Cardiac muscle cell (in vitro differentiated cells and primary cell): ENCODE measurements at regions not wholly inside any gene's neighbourhood (a gene's known extent, or its start where the extent isn't known, plus 50 kb on each side); places are given as distances from the start of the nearest gene placed in this dataset.

Experiments used
- DNase-seq, 2 donors: peaks; one replicate each; pipeline versions ENCODE4 v3.0.0 to v3.0.0-alpha.2; 2010 to 2017; ENCODE audit warnings: low read depth in 1 of 2, low spot score in 1 of 2
- H3K27ac ChIP-seq: fragments of 200-600 bp; sonication (generic); 2 replicates; pipeline ENCODE4 v1.5.1; 2016
- H3K27me3 ChIP-seq: fragments of 200-600 bp; sonication (generic); 2 replicates; pipeline ENCODE4 v1.6.0; 2016; ENCODE audit warnings: control low read depth
- H3K36me3 ChIP-seq: fragments of 200-600 bp; sonication (generic); 2 replicates; pipeline ENCODE4 v1.5.1; 2016; ENCODE audit warnings: control low read depth
- H3K4me1 ChIP-seq: fragments of 200-600 bp; sonication (generic); 2 replicates; pipeline ENCODE4 v1.8.1; 2017; ENCODE audit warnings: low read depth, mild to moderate bottlenecking, mixed run types
- H3K4me3 ChIP-seq: fragments of 200-600 bp; sonication (generic); 2 replicates; pipeline ENCODE4 v1.5.1; 2016; ENCODE audit warnings: mild to moderate bottlenecking
- H3K9me3 ChIP-seq: fragments of 200-600 bp; sonication (generic); 2 replicates; pipeline ENCODE4 v1.5.1; 2017; ENCODE audit warnings: low read depth, mild to moderate bottlenecking, control low read depth
- CTCF ChIP-seq: IDR thresholded peaks from 2 replicates; pipeline ENCODE4 v1.5.1; 2012; ENCODE audit warnings: low read depth, mild to moderate bottlenecking, low read length

GRCh38 chr6:93581371-93581770 is 162.0 kb upstream of the EPHA7 start:
- no peak for TF ChIP-seq CTCF
- Histone ChIP-seq H3K4me3 (no peak overlapping the region), H3K27me3 (no peaks in the 10 kb centered on the region), H3K9me3 (no peaks in the 10 kb centered on the region), H3K36me3 (no peaks in the 10 kb centered on the region), H3K4me1 (no peaks in the 10 kb centered on the region), H3K27ac (no peak overlapping the region)
- no peak for DNase-seq

GRCh38 chr6:93580446-93580845 is 161.1 kb upstream of the EPHA7 start:
- Histone ChIP-seq H3K4me3 (no peak overlapping the region), H3K36me3 (no peaks in the 10 kb centered on the region), H3K27ac (no peak overlapping the region), H3K9me3 (no peaks in the 10 kb centered on the region), H3K27me3 (no peaks in the 10 kb centered on the region), H3K4me1 (no peaks in the 10 kb centered on the region)
- no peak for TF ChIP-seq CTCF
- no peak for DNase-seq

GRCh38 chr6:93575495-93576267 is 156.3 kb upstream of the EPHA7 start:
- H3K27me3 ChIP-seq: no peaks in the 10 kb centered on the region
- no peaks in the 10 kb centered on the region for H3K4me1 ChIP-seq
- no peaks in the 10 kb centered on the region for H3K36me3 ChIP-seq
- DNase-seq: no peak
- H3K9me3 ChIP-seq: no peaks in the 10 kb centered on the region
- no peak overlapping the region for H3K27ac ChIP-seq
- no peak for TF ChIP-seq CTCF
- no peak overlapping the region for H3K4me3 ChIP-seq

- no peak for TF ChIP-seq CTCF
- H3K27ac ChIP-seq: no peak overlapping the region
- H3K4me3 ChIP-seq: no peak overlapping the region
- no peaks in the 10 kb centered on the region for H3K9me3 ChIP-seq
- H3K27me3 ChIP-seq: no peaks in the 10 kb centered on the region
- DNase-seq: no peak
- H3K4me1 ChIP-seq: no peaks in the 10 kb centered on the region
- H3K36me3 ChIP-seq: no peaks in the 10 kb centered on the region
Measured at GRCh38 chr6:93574299-93574698, 154.9 kb upstream of the EPHA7 start.

GRCh38 chr6:93571346-93571745 is 152.0 kb upstream of the EPHA7 start:
- Histone ChIP-seq H3K4me1 (no peaks in the 10 kb centered on the region), H3K36me3 (no peaks in the 10 kb centered on the region), H3K4me3 (no peak overlapping the region), H3K27me3 (no peaks in the 10 kb centered on the region), H3K27ac (no peak overlapping the region), H3K9me3 (no peaks in the 10 kb centered on the region)
- DNase-seq: no peak
- no peak for TF ChIP-seq CTCF

- Histone ChIP-seq H3K9me3 (no peaks in the 10 kb centered on the region), H3K36me3 (no peaks in the 10 kb centered on the region), H3K4me1 (no peaks in the 10 kb centered on the region), H3K27ac (no peak overlapping the region), H3K4me3 (no peak overlapping the region), H3K27me3 (no peaks in the 10 kb centered on the region)
- no peak for DNase-seq
- TF ChIP-seq CTCF: no peak
Measured at GRCh38 chr6:93568169-93568568, 148.8 kb upstream of the EPHA7 start.
